ENCODE measurements at regions not wholly inside any gene's neighbourhood (a gene's known extent, or its start where the extent isn't known, plus 50 kb on each side); places are given as distances from the start of the nearest gene placed in this dataset.
"Not testable (repeated sequence)": the region's sequence is repeated elsewhere in the genome, so short reads cannot be mapped to it uniquely, and the experiment has no call there.

- no peak for DNase-seq
These were observed 109.8 kb upstream of the MSX2 start for GRCh38 chr5:174614500-174615135.

GRCh38 chr5:174616036-174616435 is 108.3 kb upstream of the MSX2 start:
- no peak for DNase-seq

GRCh38 chr5:174617285-174617684 is 107.1 kb upstream of the MSX2 start:
- DNase-seq: no peak

- DNase-seq: no peak
These were observed 106.5 kb upstream of the MSX2 start for GRCh38 chr5:174617910-174618309.

GRCh38 chr5:174618589-174618988 is 105.8 kb upstream of the MSX2 start:
- no peak for DNase-seq

- no peak for DNase-seq
These were observed 102.3 kb upstream of the MSX2 start for GRCh38 chr5:174622067-174622466.

GRCh38 chr5:174623018-174623417 is 101.4 kb upstream of the MSX2 start:
- DNase-seq: no peak

- no peak for DNase-seq
These were observed 100.9 kb upstream of the MSX2 start for GRCh38 chr5:174623433-174624019.

- DNase-seq: no peak
These were observed 99.5 kb upstream of the MSX2 start for GRCh38 chr5:174624733-174625522.

- no peak for DNase-seq
These were observed 98.6 kb upstream of the MSX2 start for GRCh38 chr5:174625591-174626350.

- no peak for DNase-seq
These were observed 97.9 kb upstream of the MSX2 start for GRCh38 chr5:174626369-174626920.

GRCh38 chr5:174636094-174636493 is 88.3 kb upstream of the MSX2 start:
- no peak for DNase-seq

- DNase-seq: no peak
These were observed 81.5 kb upstream of the MSX2 start for GRCh38 chr5:174642816-174643405.

GRCh38 chr5:174644436-174644835 is 79.9 kb upstream of the MSX2 start:
- DNase-seq: no peak

- no peak for DNase-seq
These were observed 79.5 kb upstream of the MSX2 start for GRCh38 chr5:174644923-174645322.

GRCh38 chr5:174645677-174646076 is 78.7 kb upstream of the MSX2 start:
- DNase-seq: no peak

GRCh38 chr5:174648618-174649017 is 75.8 kb upstream of the MSX2 start:
- not testable (repeated sequence) for DNase-seq

GRCh38 chr5:174649391-174649790 is 75.0 kb upstream of the MSX2 start:
- no peak for DNase-seq

GRCh38 chr5:174654442-174654841 is 69.9 kb upstream of the MSX2 start:
- DNase-seq: no peak

- no peak for DNase-seq
These were observed 69.0 kb upstream of the MSX2 start for GRCh38 chr5:174655351-174655750.

GRCh38 chr5:174664180-174664850 is 60.1 kb upstream of the MSX2 start:
- no peak for DNase-seq

GRCh38 chr5:174665347-174665746 is 59.0 kb upstream of the MSX2 start:
- DNase-seq: no peak

All from NCI-H1092 (cell line).